ENCODE measurements at regions not wholly inside any gene's neighbourhood (a gene's known extent, or its start where the extent isn't known, plus 50 kb on each side); places are given as distances from the start of the nearest gene placed in this dataset.

- TF ChIP-seq RBBP5 (IDR thresholded peaks at IDR 0.05; ENCODE audit: borderline replicate concordance, insufficient read depth, low read length, poor library complexity, severe bottlenecking): no peak
- TF ChIP-seq DEAF1 (CRISPR knock-in tag; IDR thresholded peaks at IDR 0.05): no peak
- no peak for TF ChIP-seq ESRRA (IDR thresholded peaks at IDR 0.05; ENCODE audit: borderline replicate concordance, low read depth)
- no peak for TF ChIP-seq CTCF (IDR thresholded peaks at IDR 0.05 in 2 of 3, conservative IDR thresholded peaks at IDR 0.05 in 1 of 3; ENCODE audit: insufficient read depth in 2 of 3, low read depth in 1 of 3, low read length in 3 of 3)
- TF ChIP-seq ZKSCAN3 (CRISPR knock-in tag; IDR thresholded peaks at IDR 0.05): no peak
- TF ChIP-seq BCLAF1 (IDR thresholded peaks at IDR 0.05; ENCODE audit: borderline replicate concordance in 1 of 2, control insufficient read depth in 1 of 2, low read depth in 2 of 2, low read length in 1 of 2): no peak
- no peak for TF ChIP-seq CEBPB (tag; IDR thresholded peaks at IDR 0.05)
Observed at GRCh38 chr9:18118268-18118667, 355.7 kb upstream of the ADAMTSL1 start.

All from K562 (cell line).